Stimulated activated effector memory CD8-positive, alpha-beta T cell treated with anti-CD3 and anti-CD28 coated beads, Interleukin-12 subunit alpha, Interleukin-12 subunit beta, amount 100 ng/mL, for 72 hours (primary cell): ENCODE measurements at regions not wholly inside any gene's neighbourhood (a gene's known extent, or its start where the extent isn't known, plus 50 kb on each side); places are given as distances from the start of the nearest gene placed in this dataset.

Experiments used
- ATAC-seq: fragments of 150-1000 bp; cut with Tn5 transposase; 2 replicates; pipeline ENCODE4 v1.10.0; 2021
- DNase-seq, 2 donors: peaks; one replicate each; pipeline ENCODE4 v3.0.0; 2021 to 2022; ENCODE audit warnings: low spot score in 2 of 2
- H3K27ac Mint-ChIP-seq: one replicate; pipeline ENCODE4 v1.8.0; 2022; ENCODE audit warnings: mild to moderate bottlenecking, mixed read lengths
- H3K36me3 Mint-ChIP-seq: one replicate; pipeline ENCODE4 v1.8.0; 2022; ENCODE audit warnings: mild to moderate bottlenecking, mixed read lengths
- H3K4me1 Mint-ChIP-seq: one replicate; pipeline ENCODE4 v1.8.0; 2022; ENCODE audit warnings: mixed read lengths
- H3K4me3 Mint-ChIP-seq: one replicate; pipeline ENCODE4 v1.8.0; 2022; ENCODE audit warnings: mild to moderate bottlenecking, mixed read lengths
- H3K9me3 Mint-ChIP-seq: one replicate; pipeline ENCODE4 v1.8.0; 2022; ENCODE audit warnings: mixed read lengths

DNA sequence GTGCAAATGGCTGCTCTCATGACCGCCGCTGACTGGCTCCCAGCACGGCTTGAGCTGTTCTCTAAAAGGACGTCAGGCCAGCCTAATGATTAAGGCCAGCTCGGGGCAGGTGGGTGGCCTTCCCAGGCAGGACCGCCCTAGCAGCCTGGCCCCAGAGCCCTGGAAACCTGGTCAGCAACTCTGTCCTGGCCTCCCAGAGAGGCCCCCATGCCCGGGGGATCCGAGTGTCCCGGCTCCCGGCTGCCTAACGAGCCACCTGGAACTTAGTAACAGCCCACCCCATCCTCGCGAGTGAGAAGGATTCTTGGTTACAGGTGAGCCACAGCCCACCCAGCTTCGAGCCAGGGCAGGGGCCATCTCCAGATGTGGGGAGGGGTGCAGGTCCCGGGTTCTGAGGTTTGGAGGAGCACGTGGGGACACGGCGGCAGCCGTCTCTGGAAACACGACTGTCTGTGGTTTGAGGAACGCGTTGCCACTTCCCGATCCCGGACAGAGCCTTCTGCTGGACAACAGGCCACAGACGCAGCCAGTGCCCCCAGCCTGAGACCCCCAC lies 73.8 kb upstream of the FBRSL1 start:
- Mint-ChIP-seq H3K4me1 (no peaks in the 10 kb centered on the region), H3K4me3 (no peak overlapping the region), H3K9me3 (no peaks in the 10 kb centered on the region), H3K36me3 (no peaks in the 10 kb centered on the region), H3K27ac (no peak overlapping the region)
- ATAC-seq (no peak), DNase-seq (no peak)

DNA sequence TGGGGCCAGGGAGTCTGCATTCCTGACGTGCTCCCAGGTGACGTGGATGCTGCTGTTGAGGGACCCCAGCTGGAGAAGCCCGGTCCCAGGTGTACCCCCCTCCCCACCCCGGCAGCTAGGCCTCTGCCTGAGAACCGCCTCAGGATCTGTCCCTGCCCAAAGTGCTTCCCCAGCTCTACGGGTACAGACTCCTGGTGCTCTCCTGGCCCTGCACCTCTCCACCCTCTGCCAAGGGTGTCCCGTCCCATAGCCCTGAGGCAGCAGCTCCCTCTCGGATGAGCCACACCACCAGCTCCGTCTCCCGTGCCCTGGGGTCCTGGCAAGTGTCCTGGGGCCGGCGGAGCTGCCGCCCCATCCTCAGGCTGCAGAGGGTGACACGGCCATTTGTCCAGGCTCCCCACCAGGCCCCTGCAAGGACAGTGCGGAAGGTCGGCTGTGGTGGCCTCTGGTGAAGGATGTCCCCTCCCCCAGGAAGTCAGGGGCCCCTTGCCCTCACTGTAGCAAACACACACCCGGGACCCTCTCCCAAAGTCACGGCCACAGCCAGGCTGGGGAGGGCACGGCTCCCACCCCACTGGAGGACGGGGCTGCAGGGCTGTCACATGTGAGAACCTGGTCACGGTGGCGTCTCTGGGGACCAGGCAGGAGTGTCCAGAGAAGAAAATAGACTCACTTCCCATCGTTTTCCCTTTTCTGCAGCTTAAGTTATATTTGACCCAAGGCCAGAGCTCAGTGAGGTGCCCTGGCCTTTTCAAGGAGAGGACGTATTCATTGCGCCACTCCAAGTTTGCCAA lies 74.4 kb upstream of the FBRSL1 start:
- peak; percentile 5 for ATAC-seq
- DNase-seq, result no peak
- Mint-ChIP-seq H3K36me3 (no peaks in the 10 kb centered on the region), H3K4me3 (no peak overlapping the region), H3K4me1 (no peaks in the 10 kb centered on the region), H3K9me3 (no peaks in the 10 kb centered on the region), H3K27ac (no peak overlapping the region)

DNA sequence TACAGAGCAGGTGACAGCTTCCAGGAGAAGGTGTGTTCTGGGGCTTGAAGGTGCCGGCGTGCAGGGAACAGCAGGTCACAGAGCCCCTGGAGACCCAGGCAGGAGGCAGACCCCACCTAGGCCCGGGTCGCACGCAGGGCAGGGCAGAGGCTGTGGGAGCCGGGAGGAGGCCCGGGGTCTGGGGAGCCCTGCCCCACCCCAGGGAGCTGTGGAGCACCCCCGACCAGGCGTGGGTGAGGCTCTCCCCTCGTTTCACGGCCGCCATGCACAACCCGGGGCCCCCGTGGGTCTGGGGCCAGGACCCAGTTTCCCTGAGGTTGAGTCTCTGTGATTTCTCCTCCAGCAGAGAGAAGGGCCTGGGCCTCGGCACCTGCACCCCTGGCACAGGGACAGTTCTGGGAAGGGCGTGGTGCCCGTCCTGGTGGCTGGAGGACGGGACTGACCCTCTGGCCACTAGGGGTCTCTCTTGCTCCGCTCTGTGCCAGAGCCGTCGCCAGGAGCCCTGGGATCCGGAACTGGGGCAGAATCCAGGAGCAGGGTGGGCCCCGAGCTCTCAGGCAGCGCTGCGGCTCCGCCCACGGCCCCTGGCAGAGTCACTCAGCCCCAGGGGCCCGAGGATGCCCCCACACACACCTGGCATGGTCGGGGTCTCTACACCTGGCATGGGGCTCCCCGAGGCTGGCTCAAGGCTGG lies 75.2 kb upstream of the FBRSL1 start:
- no peaks in the 10 kb centered on the region for H3K9me3 Mint-ChIP-seq
- H3K36me3 Mint-ChIP-seq, result no peaks in the 10 kb centered on the region
- H3K4me3 Mint-ChIP-seq, result no peak overlapping the region
- no peak overlapping the region for H3K27ac Mint-ChIP-seq
- DNase-seq (peak; percentile 70 to 86), ATAC-seq (peak; percentile 89)
- no peaks in the 10 kb centered on the region for H3K4me1 Mint-ChIP-seq

DNA sequence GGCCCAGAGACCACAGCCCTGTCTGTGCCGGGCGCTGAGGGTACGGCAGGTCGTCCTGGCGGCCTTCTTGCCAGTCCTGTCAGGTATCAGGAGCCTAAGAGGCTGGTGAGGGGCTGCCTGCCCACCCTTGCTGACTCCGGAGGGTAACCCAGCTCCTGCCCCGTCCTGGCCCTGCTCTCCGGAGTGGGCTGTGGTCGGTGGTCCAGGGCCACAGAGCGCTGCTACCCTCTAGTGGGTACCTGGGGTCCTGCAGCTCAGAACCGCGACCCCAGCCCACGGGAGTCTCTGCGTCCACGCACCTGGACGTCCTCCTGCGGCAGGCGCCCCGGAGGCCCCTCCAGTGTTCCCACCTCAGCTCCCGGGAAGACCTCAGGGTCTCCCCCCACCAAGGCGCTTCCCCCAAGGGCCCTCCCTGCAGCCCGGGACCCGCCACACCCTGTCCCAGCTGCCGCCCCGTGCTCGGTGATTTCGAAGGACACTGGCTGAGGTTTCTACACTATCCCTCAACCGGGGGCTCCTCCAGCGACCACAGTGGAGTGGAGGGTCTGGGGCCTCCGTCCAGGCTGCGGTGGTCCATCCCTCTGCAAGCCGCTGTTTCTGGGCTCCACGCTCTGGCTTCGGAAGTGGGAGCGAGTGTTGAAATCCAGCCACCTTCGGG lies 75.9 kb upstream of the FBRSL1 start:
- H3K9me3 Mint-ChIP-seq, result no peaks in the 10 kb centered on the region
- no peaks in the 10 kb centered on the region for H3K36me3 Mint-ChIP-seq
- no peaks in the 10 kb centered on the region for H3K4me1 Mint-ChIP-seq
- no peak overlapping the region for H3K27ac Mint-ChIP-seq
- H3K4me3 Mint-ChIP-seq, result no peak overlapping the region
- ATAC-seq, result no peak
- no peak for DNase-seq

DNA sequence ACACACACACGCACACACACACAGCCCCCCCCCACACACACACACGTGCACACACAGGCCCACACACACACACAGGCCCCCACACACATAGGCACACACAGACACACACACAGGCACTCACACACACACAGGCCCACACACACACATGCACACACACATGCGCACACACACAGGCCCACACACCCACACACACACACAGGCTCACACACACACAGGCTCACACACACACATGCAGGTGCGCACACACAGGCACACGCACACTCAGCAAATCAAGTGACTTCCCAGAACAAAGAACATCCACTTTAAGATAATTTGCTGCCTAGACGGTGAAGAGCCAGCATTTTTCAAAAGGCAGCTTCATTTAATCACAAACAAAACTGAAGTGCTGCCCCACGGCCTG lies 78.5 kb upstream of the FBRSL1 start:
- ATAC-seq (no peak), DNase-seq (no peak)
- H3K4me1 Mint-ChIP-seq, result no peaks in the 10 kb centered on the region
- H3K27ac Mint-ChIP-seq, result no peak overlapping the region
- H3K9me3 Mint-ChIP-seq, result no peaks in the 10 kb centered on the region
- H3K4me3 Mint-ChIP-seq, result no peak overlapping the region
- no peaks in the 10 kb centered on the region for H3K36me3 Mint-ChIP-seq

DNA sequence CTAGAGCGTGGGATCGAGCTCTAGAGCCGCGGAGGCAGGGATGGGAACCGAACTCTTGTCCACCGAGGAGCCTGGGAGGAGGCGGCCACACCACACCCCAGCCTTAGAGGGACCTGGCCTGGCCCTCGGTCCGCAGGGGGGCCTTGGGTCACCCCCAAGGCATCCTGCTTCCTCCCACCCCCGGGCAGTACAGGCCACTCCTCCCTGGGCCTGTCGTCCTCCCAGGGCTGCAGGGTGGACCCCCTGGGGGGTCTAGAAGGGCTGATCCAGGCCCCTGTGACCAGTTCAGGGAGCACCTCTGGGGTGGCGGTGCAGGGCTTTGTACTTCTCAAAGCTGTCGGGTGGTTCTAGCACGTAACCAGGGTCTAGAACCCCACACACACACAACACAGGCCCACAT lies 79.1 kb upstream of the FBRSL1 start:
- H3K36me3 Mint-ChIP-seq, result no peaks in the 10 kb centered on the region
- H3K4me1 Mint-ChIP-seq, result no peaks in the 10 kb centered on the region
- H3K9me3 Mint-ChIP-seq, result no peaks in the 10 kb centered on the region
- no peak overlapping the region for H3K4me3 Mint-ChIP-seq
- DNase-seq (no peak), ATAC-seq (no peak)
- H3K27ac Mint-ChIP-seq, result no peak overlapping the region

DNA sequence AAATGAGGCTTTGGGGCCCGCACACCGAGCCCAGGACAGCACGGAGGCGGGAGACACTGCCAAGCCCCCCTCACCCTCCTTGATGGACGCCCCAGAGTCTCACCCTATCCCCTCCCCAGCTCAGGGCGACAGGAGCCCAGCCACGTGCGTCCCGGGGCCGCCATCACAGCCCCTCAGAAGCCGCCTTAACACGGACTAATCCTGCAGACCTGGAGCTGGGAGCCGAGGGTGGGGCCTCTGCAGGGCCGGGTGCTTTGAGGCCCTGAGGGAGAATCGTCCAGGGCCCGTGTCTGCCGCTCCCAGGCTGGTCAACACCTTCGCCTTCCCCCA lies 79.7 kb upstream of the FBRSL1 start:
- H3K36me3 Mint-ChIP-seq, result no peaks in the 10 kb centered on the region
- ATAC-seq, result no peak
- no peak overlapping the region for H3K4me3 Mint-ChIP-seq
- no peaks in the 10 kb centered on the region for H3K9me3 Mint-ChIP-seq
- no peak overlapping the region for H3K27ac Mint-ChIP-seq
- H3K4me1 Mint-ChIP-seq, result no peaks in the 10 kb centered on the region
- DNase-seq, result no peak

DNA sequence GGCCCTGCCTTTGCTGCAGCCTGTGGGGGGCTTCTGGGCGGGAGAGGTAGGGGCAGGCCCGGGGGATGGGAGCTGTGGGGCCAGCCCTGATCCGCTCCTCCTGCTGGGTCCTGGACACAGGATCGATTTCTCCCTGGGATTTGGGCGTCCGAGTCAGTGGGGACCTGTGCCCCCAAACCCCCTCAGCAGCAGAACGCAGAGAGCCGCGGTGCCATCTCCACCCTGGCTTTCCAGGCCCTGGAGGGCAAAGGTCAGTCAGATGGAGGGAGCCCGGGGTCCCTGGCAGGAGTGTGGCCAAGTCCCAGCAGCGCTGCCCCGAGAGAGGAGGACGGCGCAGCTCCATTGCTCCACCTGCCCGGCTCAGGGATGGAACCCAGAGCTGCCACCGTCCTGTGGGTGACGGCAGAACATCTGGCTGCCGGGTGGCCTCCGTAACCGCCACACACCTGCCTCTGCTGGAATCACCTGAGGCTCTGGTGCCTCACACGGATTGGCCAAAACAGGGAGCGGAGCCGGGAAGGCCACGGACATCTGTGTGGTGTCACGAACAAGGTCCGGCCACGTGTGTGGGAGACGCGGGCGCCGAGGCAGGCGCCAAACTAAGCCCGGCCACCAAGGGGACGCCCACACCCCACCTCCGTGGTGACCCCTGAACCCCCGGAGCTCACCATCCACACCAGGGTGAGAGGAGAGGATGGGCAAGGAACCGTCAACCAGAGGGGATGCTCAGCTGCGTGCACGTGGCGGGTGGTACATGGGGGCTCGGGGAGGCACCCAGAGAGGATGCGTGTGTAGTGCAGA lies 80.3 kb upstream of the FBRSL1 start:
- ATAC-seq, result no peak
- Mint-ChIP-seq H3K36me3 (no peaks in the 10 kb centered on the region), H3K4me3 (no peak overlapping the region), H3K27ac (no peak overlapping the region), H3K9me3 (no peaks in the 10 kb centered on the region), H3K4me1 (no peaks in the 10 kb centered on the region)
- no peak for DNase-seq

DNA sequence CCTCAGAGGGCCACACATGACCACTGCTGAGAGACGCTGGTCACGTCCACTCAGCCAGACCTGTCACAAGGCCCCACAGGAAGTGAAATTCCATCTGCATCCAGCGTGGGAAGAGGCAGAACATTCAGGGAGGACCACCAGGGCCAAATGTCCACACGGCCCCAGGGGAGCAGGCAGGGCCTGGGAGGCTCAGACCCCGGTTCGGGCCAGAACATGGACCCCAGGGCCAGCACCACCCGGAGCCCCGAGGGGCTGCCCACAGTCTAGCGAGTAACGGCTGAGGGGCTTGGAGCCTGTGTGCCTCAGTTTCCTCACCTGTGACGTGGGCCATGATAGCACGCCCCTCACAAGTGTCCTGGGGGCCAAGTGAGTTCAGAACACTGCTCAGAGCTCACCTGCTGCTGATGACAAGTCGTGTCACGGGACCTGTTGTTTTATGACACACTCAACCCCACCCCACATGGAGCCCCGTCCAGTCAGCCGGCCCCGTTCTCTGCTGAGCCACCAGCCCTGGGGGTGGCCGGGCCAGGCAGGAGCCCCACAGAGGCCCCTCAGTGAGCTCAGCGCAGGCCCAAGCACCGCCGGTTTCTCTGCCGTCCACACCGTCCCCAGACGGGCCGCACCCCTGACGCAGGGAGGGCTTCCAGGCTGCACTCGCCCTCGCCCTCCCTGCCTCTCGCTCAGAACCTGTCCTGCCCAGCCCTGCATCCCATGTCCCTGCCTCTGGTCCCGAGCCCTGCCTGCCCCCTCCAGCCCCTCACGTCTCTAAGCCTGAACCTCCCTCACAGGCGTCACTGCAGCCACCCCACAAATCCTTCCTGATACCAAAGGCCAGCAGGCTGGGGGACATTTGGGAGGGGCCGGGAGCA lies 79.5 kb upstream of the GALNT9 start:
- no peak overlapping the region for H3K27ac Mint-ChIP-seq

DNA sequence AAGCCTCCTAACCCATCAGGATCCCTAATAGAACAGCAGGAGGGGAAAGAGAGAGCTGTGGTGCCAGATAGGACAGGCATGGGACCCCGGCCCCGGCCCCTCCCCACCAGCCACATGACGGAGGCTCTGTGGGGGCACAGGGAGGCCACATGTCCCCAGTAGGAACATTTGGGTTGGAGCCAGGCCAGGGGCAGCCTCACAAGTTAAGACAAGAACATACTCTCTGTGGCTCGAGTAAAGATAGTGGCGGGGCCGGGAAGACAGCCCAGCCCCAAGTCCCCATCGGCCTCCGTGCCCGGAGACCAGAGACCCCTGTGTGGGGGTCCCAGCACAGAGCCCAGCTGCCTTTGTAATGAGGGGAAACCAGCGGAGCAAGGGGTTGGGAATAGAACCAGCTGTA lies 78.6 kb upstream of the GALNT9 start:
- no peaks in the 10 kb centered on the region for H3K36me3 Mint-ChIP-seq
- no peak overlapping the region for H3K4me3 Mint-ChIP-seq
- H3K27ac Mint-ChIP-seq, result no peak overlapping the region
- no peak for DNase-seq
- ATAC-seq, result no peak
- H3K4me1 Mint-ChIP-seq, result no peaks in the 10 kb centered on the region
- H3K9me3 Mint-ChIP-seq, result no peaks in the 10 kb centered on the region

More for the DNA sequence above, 79.5 kb upstream of the GALNT9 start:
- Mint-ChIP-seq H3K4me3 (no peak overlapping the region), H3K36me3 (no peaks in the 10 kb centered on the region), H3K4me1 (no peaks in the 10 kb centered on the region), H3K9me3 (no peaks in the 10 kb centered on the region)
- no peak for DNase-seq
- ATAC-seq, result peak; percentile 23

DNA sequence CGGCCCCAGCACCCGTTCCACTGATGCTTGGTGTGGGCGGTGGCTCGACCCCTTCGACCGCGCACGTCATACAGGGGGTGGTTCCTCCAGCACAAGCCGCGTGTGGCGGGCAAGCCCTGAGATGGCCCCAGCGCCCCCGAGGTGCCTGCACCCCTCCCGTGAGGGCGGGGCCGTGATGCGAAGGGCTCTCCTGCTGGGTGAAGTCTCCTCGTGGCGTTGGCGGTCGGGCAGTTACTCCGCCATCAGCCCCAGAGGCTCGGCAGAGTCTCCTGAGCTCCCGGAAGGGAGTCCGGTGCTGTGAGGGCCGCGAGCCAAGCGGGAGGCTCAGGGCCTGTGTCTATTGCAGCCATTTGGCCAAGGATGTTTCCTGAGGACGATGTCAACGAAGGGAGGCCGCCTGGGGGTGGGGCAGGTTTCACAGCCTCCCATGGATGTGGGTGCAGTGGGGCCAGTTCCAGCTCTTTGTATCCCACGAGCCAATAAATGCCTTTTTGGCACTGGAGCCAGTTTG lies 78.1 kb upstream of the GALNT9 start:
- Mint-ChIP-seq H3K27ac (no peak overlapping the region), H3K9me3 (no peaks in the 10 kb centered on the region), H3K36me3 (no peaks in the 10 kb centered on the region), H3K4me3 (no peak overlapping the region), H3K4me1 (no peaks in the 10 kb centered on the region)
- DNase-seq (no peak), ATAC-seq (no peak)

DNA sequence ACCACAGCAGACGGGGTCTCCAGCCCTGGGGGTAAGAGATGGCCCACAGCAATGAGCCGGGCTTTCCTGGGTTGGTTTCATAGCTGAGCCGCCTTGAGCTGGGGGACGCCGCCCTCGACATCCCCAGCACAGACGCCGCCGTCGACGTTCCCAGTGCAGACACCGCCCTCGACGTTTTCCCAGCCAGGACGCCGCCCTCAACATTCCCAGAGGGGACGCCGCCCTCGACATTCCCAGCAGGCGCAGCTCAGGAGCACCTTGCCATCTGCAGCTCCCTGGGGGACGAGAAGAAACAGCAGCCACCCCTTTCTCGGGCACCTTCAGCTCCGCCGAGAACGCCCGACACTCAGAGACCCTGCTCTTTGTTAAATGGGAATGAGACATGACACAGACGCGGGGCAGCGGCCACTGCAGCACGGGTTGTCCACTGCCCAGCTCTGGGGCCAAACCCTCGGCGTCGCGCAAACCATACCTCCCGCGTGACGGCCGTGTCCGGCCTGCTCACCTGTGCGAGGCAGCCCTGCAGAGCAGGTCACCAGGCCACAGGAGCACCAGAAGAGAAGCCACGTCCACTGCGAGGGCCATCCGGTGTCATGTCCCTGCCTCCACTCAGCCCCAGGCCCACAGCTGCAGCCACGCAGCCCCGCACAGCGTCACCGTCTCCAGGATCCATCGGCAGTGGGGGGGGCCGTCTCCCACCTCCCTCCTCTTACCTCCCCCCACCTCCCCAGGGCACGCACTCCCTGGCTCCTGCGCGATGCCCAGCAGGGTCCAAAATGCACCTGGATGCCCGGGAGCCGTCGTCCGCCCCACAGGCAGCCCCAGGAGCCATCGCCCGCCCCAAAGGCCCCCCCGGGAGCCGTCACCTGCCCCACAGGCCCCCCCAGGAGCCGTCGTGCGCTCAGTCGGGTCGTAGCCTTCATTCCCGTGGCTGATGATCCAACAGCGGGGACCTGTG lies 77.4 kb upstream of the GALNT9 start:
- H3K4me3 Mint-ChIP-seq, result no peak overlapping the region
- no peaks in the 10 kb centered on the region for H3K9me3 Mint-ChIP-seq
- no peak overlapping the region for H3K27ac Mint-ChIP-seq
- no peak for ATAC-seq
- H3K4me1 Mint-ChIP-seq, result no peaks in the 10 kb centered on the region
- no peak for DNase-seq
- H3K36me3 Mint-ChIP-seq, result no peaks in the 10 kb centered on the region

DNA sequence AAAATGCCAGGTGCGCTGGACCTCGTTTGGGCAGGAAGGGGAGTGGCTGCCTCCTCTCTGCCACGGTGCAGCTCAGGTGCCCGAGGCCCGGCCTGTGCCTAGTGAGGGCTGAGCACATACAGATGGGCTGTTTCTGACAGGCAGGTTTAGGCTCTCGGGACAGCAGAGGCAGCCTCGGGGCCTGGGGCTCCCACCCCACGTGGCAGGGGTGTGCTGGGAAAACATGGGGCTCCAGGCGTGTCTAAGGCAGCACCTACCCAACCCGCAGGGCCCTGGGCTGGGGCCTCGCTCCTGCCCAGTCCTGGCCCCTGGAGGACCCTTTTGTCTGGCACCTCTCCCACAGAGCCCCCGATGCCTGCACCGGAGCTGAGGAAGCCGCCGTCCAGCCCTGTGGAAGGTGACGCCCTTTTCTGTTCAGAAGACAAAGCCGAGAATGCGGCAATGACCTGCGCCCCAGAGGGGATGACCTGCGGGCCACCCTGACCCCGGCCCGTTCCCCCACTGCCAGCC lies 76.4 kb upstream of the GALNT9 start:
- H3K27ac Mint-ChIP-seq, result no peak overlapping the region
- no peaks in the 10 kb centered on the region for H3K9me3 Mint-ChIP-seq
- no peak overlapping the region for H3K4me3 Mint-ChIP-seq
- DNase-seq (no peak), ATAC-seq (no peak)
- H3K36me3 Mint-ChIP-seq, result no peaks in the 10 kb centered on the region
- no peaks in the 10 kb centered on the region for H3K4me1 Mint-ChIP-seq
